K562 (cell line): ENCODE measurements at regions not wholly inside any gene's neighbourhood (a gene's known extent, or its start where the extent isn't known, plus 50 kb on each side); places are given as distances from the start of the nearest gene placed in this dataset.

Experiments
- ATAC-seq: fragments of 200-7000 bp; cut with Tn5 transposase; 3 replicates; pipeline ENCODE4 v1.9.1; 2020; ENCODE audit warnings: moderate library complexity
- BruUV-seq: library from RNA; stranded (reverse); fragments of 400-500 nt; replicated peaks from 2 replicates; lab custom pipeline; 2021; lab: Mats Ljungman, UMichigan
- CTCF ChIA-PET: fragments of 300-600 bp; formaldehyde crosslinking; extraction: SDS; loops from one replicate; lab custom pipeline; 2021; ENCODE audit warnings: low intra/inter-chr PET ratio; lab: Yijun Ruan, JAX
- POLR2A ChIA-PET: fragments of 300-600, 350-650 bp; sonication (Branson Sonifier 250); formaldehyde crosslinking; extraction: SDS; loops from one replicate; lab custom pipeline; 2021; ENCODE audit warnings: antibody characterized with exemption, inconsistent platforms; lab: Yijun Ruan, JAX
- DNase-seq, 4 experiments: peaks; one replicate each; pipeline versions ENCODE4 v3.0.0 to v3.0.0-alpha.2; 2011 to 2018; ENCODE audit warnings: low spot score in 3 of 4, mixed read lengths in 3 of 4; ENCODE audit errors: extremely low read depth in 1 of 4
- FAIRE-seq: peaks from 2 replicates; lab custom pipeline; 2011; peaks lifted over from hg19 to GRCh38; lab: Jason Lieb, UNC
- H2AFZ ChIP-seq: 2 replicates; pipeline ENCODE4 v1.6.0; 2011; ENCODE audit warnings: low read depth, low read length, control low read depth, inconsistent platforms
- H3K27ac ChIP-seq: fragments of 200-600 bp; 3 replicates; pipeline ENCODE4 v1.8.0; 2011; ENCODE audit warnings: low read depth, mild to moderate bottlenecking, control low read depth, inconsistent platforms, low read length, moderate library complexity, mixed read lengths; ENCODE audit errors: extremely low read depth
- H3K27me3 ChIP-seq, 2 experiments: fragments of 300-600 bp in 1 of 2; 2 replicates in 1 of 2; 3 replicates in 1 of 2; pipeline versions ENCODE4 v1.6.0 to v1.8.0; 2011; ENCODE audit warnings: inconsistent platforms in 2 of 2, low read length in 2 of 2, mild to moderate bottlenecking in 1 of 2, mixed read lengths in 1 of 2, moderate library complexity in 1 of 2; ENCODE audit not compliant: control insufficient read depth in 2 of 2, insufficient read depth in 2 of 2
- H3K36me3 ChIP-seq: fragments of 300-600 bp; 3 replicates; pipeline ENCODE4 v1.8.0; 2011; ENCODE audit warnings: mild to moderate bottlenecking, low read length, inconsistent platforms; ENCODE audit not compliant: control insufficient read depth, insufficient read depth
- H3K4me1 ChIP-seq, 2 experiments: fragments of 200-600 bp in 1 of 2; replicated peaks in 1 of 2; 2 replicates in 1 of 2; 3 replicates in 1 of 2; pipeline versions ENCODE4 v1.5.1 to v1.8.0; 2011; ENCODE audit warnings: inconsistent platforms in 2 of 2, low read length in 2 of 2, mild to moderate bottlenecking in 1 of 2, mixed read lengths in 1 of 2, moderate library complexity in 1 of 2; ENCODE audit not compliant: control insufficient read depth in 2 of 2, insufficient read depth in 2 of 2
- H3K4me2 ChIP-seq: 2 replicates; pipeline ENCODE4 v1.6.1; 2011; ENCODE audit warnings: low read length, control low read depth, inconsistent platforms, mixed read lengths; ENCODE audit not compliant: insufficient read depth
- H3K4me3 ChIP-seq: fragments of 200-600 bp; sonication (generic), shearing (Covaris generic); 2 replicates; pipeline ENCODE4 v1.5.1; 2016; ENCODE audit warnings: control low read depth, inconsistent platforms
- H3K79me2 ChIP-seq: fragments of 200-600 bp; 3 replicates; pipeline ENCODE4 v1.8.0; 2011; ENCODE audit warnings: low read length, inconsistent platforms; ENCODE audit not compliant: control insufficient read depth, insufficient read depth
- H3K9ac ChIP-seq, 2 experiments: 2 replicates each; pipeline versions ENCODE4 v1.6.0 to v1.6.1; 2011; ENCODE audit warnings: low read depth in 2 of 2, low read length in 2 of 2, control low read depth in 1 of 2, inconsistent platforms in 1 of 2, mild to moderate bottlenecking in 1 of 2, mixed read lengths in 1 of 2; ENCODE audit not compliant: insufficient read depth in 1 of 2
- H3K9me1 ChIP-seq: one replicate; pipeline ENCODE4 v1.6.0; 2011; ENCODE audit warnings: inconsistent platforms, mild to moderate bottlenecking, low read length, moderate library complexity; ENCODE audit not compliant: control insufficient read depth, insufficient read depth
- H3K9me3 ChIP-seq: replicated peaks from 2 replicates; pipeline ENCODE4 v1.5.1; 2011; ENCODE audit warnings: low read depth, low read length, inconsistent platforms; ENCODE audit not compliant: control insufficient read depth, insufficient read depth
- H4K20me1 ChIP-seq: replicated peaks from 2 replicates; pipeline ENCODE4 v1.6.1; 2011; ENCODE audit warnings: low read length, inconsistent platforms, mixed read lengths; ENCODE audit not compliant: control insufficient read depth, insufficient read depth
- ARHGAP35 ChIP-seq: fragments of 450-650 bp; IDR thresholded peaks from 2 replicates; pipeline ENCODE4 v1.6.1; 2018; ENCODE audit not compliant: partially characterized antibody
- DACH1 ChIP-seq: fragments of 450-650 bp; IDR thresholded peaks from 2 replicates; pipeline ENCODE4 v1.6.1; 2018; ENCODE audit not compliant: partially characterized antibody
- DDX20 ChIP-seq: fragments of 450-650 bp; IDR thresholded peaks from 2 replicates; pipeline ENCODE4 v1.6.1; 2016; ENCODE audit warnings: missing genetic modification characterization, low read depth, mild to moderate bottlenecking, missing compliant biosample characterization, moderate library complexity
- GTF2F1 ChIP-seq: IDR thresholded peaks from 2 replicates; pipeline ENCODE4 v1.6.1; 2011; ENCODE audit warnings: low read depth, low read length, improper control_type of control experiment
- KDM4B ChIP-seq, 2 experiments: fragments of 450-650 bp in 1 of 2; sonication (generic) in 1 of 2; IDR thresholded peaks; 2 replicates each; pipeline ENCODE4 v1.6.1; 2016 to 2017; ENCODE audit warnings: borderline replicate concordance in 2 of 2, antibody characterized with exemption in 1 of 2, low read depth in 1 of 2, mild to moderate bottlenecking in 1 of 2
- MAZ ChIP-seq, 2 experiments: fragments of 450-650 bp in 1 of 2; sonication (generic) in 1 of 2; formaldehyde crosslinking; IDR thresholded peaks in 1 of 2; conservative IDR thresholded peaks in 1 of 2; 2 replicates each; pipeline versions ENCODE4 v1.4.0 to v1.5.0; 2020; ENCODE audit warnings: mild to moderate bottlenecking in 1 of 2, missing genetic modification reagents in 1 of 2
- NFE2L1 ChIP-seq: fragments of 450-650 bp; IDR thresholded peaks from 2 replicates; pipeline ENCODE4 v1.6.1; 2016; ENCODE audit warnings: missing genetic modification characterization, low read depth, mild to moderate bottlenecking, missing compliant biosample characterization, moderate library complexity, borderline replicate concordance
- RBM22 ChIP-seq: fragments of 200-400 bp; formaldehyde crosslinking; IDR thresholded peaks from 2 replicates; pipeline ENCODE4 v1.6.1; 2018; ENCODE audit warnings: low read length, low read depth; ENCODE audit not compliant: poor library complexity, severe bottlenecking
- ZNF253 ChIP-seq: fragments of 250-450 bp; sonication (Bioruptor Pico); conservative IDR thresholded peaks from 2 replicates; pipeline ENCODE4 v1.6.1; 2021; ENCODE audit warnings: mild to moderate bottlenecking
- ZNF263 ChIP-seq: sonication (generic); formaldehyde crosslinking; IDR thresholded peaks from 2 replicates; pipeline ENCODE4 v1.8.0; 2022; ENCODE audit warnings: mild to moderate bottlenecking, missing genetic modification reagents, borderline replicate concordance
- ZNF282 ChIP-seq: sonication (generic); formaldehyde crosslinking; IDR thresholded peaks from 2 replicates; pipeline ENCODE4 v1.8.1; 2023; ENCODE audit warnings: missing genetic modification reagents
- WGBS: fragments of 100-300 bp; shearing (Covaris generic); methylation state at CpG from one replicate; pipeline ENCODE4 v1.1.6; 2016; ENCODE audit warnings: low coverage, mixed read lengths; ENCODE audit not compliant: insufficient coverage; ENCODE audit errors: missing lambda C conversion rate; 5-methylcytosine and 5-hydroxymethylcytosine counted together
- in situ Hi-C: fragments of 300-500 bp; cut with MboI; formaldehyde crosslinking; loops from 4 replicates; pipeline ENCODE4 v1.15.0; 2018; ENCODE audit warnings: inconsistent platforms, mixed read lengths
- intact Hi-C: fragments of 100-400 bp; cut with micrococcal nuclease; formaldehyde crosslinking; loops from 2 replicates; pipeline ENCODE4 v1.14.2; 2022

- H4K20me1 ChIP-seq, result no peaks in the 10 kb centered on the region
- H2AFZ ChIP-seq, result no peak overlapping the region
- no peaks in the 10 kb centered on the region for H3K79me2 ChIP-seq
- H3K4me3 ChIP-seq, result no peak overlapping the region
- no peak for FAIRE-seq
- ChIA-PET POLR2A (no interaction called here), CTCF (no interaction called here)
- H3K4me2 ChIP-seq, result no peak overlapping the region
- WGBS, result 0% methylated on average over 7 of the region's 7 CpGs
- no peak for DNase-seq
- no peak overlapping the region for H3K9ac ChIP-seq
- H3K4me1 ChIP-seq, result no peaks in the 10 kb centered on the region
- H3K9me3 ChIP-seq, result no peaks in the 10 kb centered on the region
- no peaks in the 10 kb centered on the region for H3K36me3 ChIP-seq
- intact Hi-C loops, result no loop called here
- in situ Hi-C loops, result no loop called here
- no TSS peak for BruUV-seq
- TF ChIP-seq DACH1, result no peak
- no peak for TF ChIP-seq ZNF263 (CRISPR knock-in tag)
- TF ChIP-seq MAZ (CRISPR knock-in tag; conservative IDR thresholded peaks at IDR 0.05 in 1 of 2, IDR thresholded peaks at IDR 0.05 in 1 of 2), result no peak
- TF ChIP-seq ZNF253 (CRISPR knock-in tag), result no peak
- TF ChIP-seq GTF2F1, result no peak
- TF ChIP-seq RBM22, result no peak
- TF ChIP-seq ARHGAP35, result no peak
- TF ChIP-seq NFE2L1 (tag), result no peak
- TF ChIP-seq ZNF282 (CRISPR knock-in tag), result no peak
- no peak for TF ChIP-seq DDX20 (tag)
- no peak for TF ChIP-seq KDM4B (IDR thresholded peaks at IDR 0.05; ENCODE audit: borderline replicate concordance in 2 of 2, low read depth in 1 of 2)
- H3K27ac ChIP-seq, result no peak overlapping the region
- ATAC-seq, result no peak
- no peaks in the 10 kb centered on the region for H3K9me1 ChIP-seq
- peaks cover 7 to 13% of the 10 kb centered on the region in 2 experiments; a peak in 2 of 5 replicates for H3K27me3 ChIP-seq
Observed at GRCh38 chr19:30712431-30713337, 340.5 kb downstream of the ZNF536 start.
